HG02610 (cell line): ENCODE measurements at regions not wholly inside any gene's neighbourhood (a gene's known extent, or its start where the extent isn't known, plus 50 kb on each side); places are given as distances from the start of the nearest gene placed in this dataset.

Experiments
- ATAC-seq: cut with Tn5 transposase; IDR thresholded peaks from one replicate; pipeline ENCODE4 v1.9.1; 2021; ENCODE audit warnings: mild to moderate bottlenecking, moderate library complexity; ENCODE audit not compliant: unreplicated experiment

DNA sequence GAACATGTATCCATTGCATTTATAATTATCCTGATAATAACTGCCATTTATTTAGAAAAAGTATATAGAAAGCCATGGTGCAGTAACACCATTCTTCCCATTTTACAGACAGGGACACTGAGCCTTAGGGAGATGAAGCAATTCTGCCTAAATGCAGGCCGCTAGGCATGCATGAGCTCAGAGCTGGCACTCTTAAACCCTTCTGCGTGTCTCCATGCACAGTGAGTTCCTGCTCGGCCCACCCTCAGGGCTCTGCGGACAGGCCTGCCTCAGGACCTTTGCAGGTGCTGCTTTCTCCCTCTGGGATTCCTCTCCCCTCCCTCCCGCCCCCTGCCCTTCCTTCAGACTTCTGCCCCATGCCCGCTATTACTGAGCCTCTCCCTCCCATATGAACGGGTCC is 54.3 kb upstream of the WSB1 start:
- ATAC-seq = no peak

DNA sequence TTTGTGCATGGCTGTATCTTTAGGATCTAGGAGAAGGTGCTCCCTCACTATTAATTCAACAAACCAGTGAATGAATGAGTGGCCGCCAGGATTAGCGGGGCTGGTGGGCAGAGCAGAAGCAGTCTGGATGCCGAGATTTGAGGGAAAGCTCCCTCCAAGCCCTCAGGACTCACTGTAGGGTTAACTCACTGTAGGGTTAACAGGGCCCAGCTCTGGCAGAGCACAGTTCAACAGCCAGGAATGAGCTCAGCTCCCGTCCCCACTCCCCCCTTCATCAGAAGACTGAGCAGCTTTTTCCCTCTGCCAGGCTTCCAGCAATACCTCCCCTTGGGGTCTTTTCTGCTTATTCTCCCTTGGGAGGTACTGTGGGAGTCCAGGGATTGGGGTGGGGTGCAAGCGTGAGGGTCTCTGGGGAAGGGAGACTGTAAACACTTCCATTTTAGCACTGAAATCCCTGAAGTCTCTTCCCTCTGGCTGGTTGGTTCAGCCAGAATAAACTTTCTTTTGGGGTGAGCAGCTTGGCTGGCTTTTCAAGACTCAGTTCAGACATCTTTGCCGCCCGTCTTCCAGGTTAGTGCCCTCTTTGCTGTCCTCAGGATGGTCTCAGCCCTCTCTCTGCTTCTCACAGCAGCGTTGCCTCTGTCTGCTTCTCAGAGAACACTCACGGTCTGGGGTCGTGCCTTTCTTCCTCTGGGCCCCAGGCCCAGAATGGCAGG is 53.7 kb upstream of the WSB1 start:
- ATAC-seq = no peak

- no peak for ATAC-seq
Observed at GRCh38 chr17:27240802-27241155, 53.1 kb upstream of the WSB1 start.

- peak; percentile 67 for ATAC-seq
Observed at GRCh38 chr17:27241346-27241946, 52.5 kb upstream of the WSB1 start.

DNA sequence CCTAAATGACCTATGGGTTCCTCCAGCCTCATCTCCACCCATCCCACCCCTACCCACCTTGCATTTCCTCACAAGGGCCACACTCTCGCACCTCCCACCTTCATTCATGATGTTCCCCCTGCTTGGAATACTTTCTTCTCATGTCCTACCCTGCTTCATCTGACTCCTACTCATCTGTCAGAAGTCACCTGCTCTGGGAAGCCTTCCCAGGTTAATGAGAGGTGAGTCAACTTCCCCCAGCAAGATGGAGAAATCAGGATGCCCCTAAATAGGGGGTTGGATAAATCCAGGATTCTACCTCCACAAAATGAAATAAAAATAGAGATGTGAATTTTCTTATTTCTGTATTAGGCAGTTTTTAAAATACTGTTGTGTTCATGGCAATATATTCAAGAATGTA is 51.0 kb upstream of the WSB1 start:
- ATAC-seq = no peak

DNA sequence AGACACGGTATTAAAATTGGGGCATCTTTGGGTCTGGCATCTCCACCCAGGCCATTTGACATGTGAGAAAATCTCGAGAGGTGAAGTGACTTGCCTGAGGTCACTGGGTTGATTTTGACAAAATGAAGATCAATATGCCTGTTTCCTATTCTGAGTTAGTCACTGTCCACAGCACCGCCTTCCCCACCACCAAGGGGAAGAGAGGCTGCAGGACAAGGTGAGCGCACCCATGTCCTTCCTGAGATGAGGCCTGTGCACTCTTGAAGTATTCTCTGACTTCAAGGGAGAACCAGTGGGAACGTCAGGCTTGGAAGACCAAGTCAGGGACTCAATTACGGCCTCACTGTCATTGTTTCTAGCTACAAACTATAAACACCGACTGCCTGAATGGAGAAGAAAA is 49.9 kb upstream of the WSB1 start:
- no peak for ATAC-seq
